GM21515 (cell line): ENCODE measurements at regions not wholly inside any gene's neighbourhood (a gene's known extent, or its start where the extent isn't known, plus 50 kb on each side); places are given as distances from the start of the nearest gene placed in this dataset.

Source experiments
- ATAC-seq: cut with Tn5 transposase; IDR thresholded peaks from one replicate; pipeline ENCODE4 v1.9.1; 2021; ENCODE audit not compliant: unreplicated experiment

GRCh38 chr7:94228223-94228622 lies 166.5 kb upstream of the COL1A2 start:
- ATAC-seq: no peak

DNA sequence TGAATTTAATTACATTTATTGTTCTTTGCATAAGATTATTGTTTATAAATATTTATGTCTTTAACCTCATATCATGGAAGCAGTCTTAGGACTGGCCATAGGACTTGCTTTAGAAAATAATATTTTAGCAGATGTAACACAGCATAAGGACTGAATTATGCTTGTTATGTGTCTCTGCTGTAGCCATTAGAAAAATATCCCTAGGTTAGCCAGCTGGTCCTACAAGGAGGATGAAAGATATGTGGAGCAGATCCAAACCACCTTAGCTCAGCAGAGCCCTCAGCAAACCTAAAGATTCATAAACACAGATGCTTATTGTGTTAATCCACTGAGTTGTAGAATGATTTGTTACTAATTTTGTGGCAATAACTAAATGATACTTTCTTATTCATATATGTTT lies 166.0 kb upstream of the COL1A2 start:
- ATAC-seq: no peak

GRCh38 chr7:94231305-94231704 lies 163.4 kb upstream of the COL1A2 start:
- no peak for ATAC-seq

- ATAC-seq: no peak
Measured at GRCh38 chr7:94236960-94237359, 157.7 kb upstream of the COL1A2 start.

GRCh38 chr7:94237417-94237816 lies 157.3 kb upstream of the COL1A2 start:
- no peak for ATAC-seq

DNA sequence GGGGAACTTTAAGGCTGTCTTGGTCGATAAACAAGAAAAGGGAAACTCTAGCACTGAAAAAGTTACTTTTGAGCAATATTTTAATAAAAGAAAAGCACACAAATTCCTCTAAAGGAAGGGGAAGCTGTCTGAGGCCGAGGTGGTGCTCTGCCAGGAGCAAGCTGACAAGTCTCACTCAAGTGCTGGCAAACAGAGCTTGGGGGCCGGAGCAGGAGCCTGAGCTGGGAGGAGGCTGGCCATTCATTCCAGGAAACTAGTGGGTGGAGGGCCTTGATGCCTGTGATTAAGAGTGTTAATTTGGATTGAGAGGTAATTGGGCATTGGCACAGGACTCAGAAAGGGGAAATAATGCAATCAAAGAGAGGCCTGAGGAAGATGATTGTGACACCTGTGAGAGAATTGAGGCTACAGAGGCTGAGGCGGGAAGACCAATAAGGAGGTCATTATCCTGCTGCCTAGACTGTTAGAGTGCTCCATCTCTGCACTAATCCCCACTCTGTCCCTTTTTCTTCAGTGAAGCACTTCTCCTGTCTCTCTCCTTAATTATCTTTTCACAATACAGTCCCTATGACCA lies 154.9 kb upstream of the COL1A2 start:
- no peak for ATAC-seq

DNA sequence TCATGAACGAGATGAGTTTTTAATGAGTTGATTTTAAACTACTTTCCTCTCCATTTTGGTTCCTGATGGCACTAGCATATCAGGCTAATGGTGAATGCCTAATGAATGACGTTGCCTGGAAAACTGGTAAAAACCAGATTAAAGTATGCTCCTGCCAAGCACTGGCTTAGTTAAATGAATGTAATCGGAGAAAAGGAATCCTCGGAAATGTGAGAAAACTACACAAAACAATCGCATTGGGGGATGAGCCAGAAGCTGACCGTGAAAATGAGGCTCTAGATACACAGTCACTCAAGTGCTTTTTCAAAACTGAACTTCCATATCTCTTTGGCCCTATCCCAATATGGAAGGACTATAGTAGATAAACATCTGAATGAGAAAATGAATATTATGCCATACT lies 153.8 kb upstream of the COL1A2 start:
- no peak for ATAC-seq

GRCh38 chr7:94241402-94241925 lies 153.2 kb upstream of the COL1A2 start:
- no peak for ATAC-seq

DNA sequence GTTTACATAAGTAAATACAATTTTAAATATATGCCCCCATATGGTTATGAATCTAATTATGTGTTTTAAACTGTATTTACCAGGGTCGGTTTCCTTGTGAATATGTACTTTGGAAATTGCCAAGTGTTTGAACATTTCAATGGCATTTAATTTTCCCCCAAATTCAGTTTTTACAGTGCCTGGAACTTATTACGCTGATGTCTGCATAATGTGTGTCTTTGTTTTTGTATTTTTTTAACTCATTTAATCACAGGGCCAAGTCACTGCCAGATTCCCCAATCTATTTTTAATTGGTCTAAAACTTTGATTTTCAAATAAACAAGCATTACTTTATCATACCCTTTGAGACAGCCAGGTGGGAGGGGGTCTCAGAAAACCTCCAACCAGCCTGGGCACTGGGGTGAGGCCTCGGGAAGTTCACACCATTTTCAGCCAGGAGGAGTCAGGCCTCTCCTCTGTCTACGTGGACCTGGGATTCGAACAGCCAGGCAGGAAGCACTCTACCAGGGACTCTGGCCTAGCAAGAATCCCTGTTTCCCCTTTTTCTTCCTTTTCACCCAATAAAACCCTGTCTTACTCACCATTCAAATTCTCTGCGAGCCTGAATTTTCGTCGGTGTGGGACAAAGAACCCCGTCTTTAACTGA lies 151.5 kb upstream of the COL1A2 start:
- ATAC-seq: no peak

DNA sequence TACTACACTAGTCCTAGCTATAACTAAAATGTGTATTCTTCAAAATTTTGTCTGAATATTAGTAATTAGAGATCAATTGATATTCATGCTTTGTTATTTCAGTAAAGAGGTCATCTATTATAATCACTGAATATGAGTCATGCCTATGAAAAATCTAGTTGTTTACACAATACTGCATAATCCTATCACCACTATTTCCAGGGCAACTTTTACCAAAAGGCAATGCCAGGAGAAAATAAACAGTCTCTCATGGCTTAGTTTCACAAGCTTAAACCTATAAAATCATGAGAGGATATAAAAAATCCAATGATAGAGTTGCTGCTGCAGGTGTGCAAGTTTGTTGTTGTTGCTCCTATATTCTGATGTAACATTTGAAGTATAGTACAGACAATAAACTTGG lies 149.9 kb upstream of the COL1A2 start:
- ATAC-seq: no peak

DNA sequence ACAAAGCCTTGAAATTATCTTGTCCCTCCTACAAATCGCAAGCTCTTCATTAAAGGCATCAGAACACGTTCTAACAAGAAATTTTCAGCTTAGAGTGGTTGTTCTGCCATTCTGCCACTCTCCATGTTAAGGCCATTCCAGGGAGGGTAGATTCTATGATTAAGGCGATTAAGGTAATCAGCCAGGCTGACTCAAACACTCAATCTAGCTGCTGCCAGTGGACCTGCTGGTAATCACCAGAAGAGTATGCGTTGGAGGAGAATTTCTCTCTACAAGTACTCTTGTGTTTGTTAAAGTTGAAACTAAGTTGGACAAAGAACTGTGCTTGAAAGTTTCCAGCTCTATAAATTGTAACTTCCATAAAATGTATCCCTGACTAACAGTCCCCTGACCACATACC lies 149.2 kb upstream of the COL1A2 start:
- ATAC-seq: no peak

DNA sequence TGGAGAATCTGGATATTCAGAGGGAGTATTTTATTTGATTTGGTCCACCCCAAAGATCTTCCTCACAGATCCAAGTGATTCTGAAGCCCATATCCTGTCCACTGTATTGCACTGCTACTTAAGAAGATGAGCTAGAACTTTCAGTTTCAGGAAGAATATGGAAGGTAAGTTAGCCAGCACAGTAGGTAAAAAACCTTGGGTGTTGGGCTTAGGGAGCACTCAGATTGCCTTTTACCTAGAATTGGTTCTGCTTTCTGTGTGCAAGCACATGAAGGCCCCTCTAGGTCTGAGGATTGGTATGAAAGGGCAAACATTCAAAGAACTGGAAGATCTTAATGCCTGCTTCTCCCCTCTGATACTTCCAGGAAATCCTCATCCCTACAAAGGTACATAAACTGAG lies 146.7 kb upstream of the COL1A2 start:
- ATAC-seq: no peak

- no peak for ATAC-seq
Measured at GRCh38 chr7:94249631-94250030, 145.1 kb upstream of the COL1A2 start.

DNA sequence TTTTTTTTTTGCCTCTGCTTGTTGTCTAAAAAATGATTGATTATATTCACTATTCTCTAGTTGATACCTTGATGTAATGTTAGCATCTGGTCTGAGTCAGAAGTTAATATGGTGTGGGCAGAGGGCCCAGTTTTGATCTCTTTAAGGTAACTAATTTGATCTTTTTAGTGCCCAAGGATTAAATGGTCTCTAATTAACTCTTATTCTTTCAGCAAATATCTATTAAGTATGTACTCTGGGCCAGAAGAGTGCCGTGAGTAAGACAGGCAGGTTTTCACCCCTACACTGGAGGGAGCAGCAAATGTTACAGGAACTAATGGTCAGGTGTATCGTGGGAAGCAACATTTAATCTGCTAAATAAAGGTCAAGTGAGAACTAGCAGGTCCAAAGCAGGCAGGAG lies 144.6 kb upstream of the COL1A2 start:
- ATAC-seq: no peak

- no peak for ATAC-seq
Measured at GRCh38 chr7:94250987-94251386, 143.7 kb upstream of the COL1A2 start.

- ATAC-seq: no peak
Measured at GRCh38 chr7:94252124-94252523, 142.6 kb upstream of the COL1A2 start.

DNA sequence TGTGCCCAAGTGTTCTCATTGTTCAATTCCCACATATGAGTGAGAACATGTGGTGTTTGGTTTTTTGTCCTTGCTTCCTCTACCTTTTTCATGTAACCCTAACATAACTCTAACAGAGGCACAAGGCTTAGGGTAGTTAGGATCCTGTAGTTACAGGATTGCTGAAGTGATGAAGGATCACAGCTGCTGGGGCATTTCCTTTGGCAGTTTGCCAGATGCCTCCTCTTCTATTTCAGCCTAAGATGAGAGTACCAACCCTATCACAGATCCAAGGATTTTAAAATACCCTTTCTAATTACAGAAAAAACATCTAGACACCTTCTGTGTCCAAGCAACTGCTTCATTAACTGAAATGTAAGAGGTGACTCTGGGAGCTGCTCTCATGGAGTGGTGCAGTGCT lies 141.7 kb upstream of the COL1A2 start:
- no peak for ATAC-seq

- no peak for ATAC-seq
Measured at GRCh38 chr7:94253686-94254085, 141.0 kb upstream of the COL1A2 start.

DNA sequence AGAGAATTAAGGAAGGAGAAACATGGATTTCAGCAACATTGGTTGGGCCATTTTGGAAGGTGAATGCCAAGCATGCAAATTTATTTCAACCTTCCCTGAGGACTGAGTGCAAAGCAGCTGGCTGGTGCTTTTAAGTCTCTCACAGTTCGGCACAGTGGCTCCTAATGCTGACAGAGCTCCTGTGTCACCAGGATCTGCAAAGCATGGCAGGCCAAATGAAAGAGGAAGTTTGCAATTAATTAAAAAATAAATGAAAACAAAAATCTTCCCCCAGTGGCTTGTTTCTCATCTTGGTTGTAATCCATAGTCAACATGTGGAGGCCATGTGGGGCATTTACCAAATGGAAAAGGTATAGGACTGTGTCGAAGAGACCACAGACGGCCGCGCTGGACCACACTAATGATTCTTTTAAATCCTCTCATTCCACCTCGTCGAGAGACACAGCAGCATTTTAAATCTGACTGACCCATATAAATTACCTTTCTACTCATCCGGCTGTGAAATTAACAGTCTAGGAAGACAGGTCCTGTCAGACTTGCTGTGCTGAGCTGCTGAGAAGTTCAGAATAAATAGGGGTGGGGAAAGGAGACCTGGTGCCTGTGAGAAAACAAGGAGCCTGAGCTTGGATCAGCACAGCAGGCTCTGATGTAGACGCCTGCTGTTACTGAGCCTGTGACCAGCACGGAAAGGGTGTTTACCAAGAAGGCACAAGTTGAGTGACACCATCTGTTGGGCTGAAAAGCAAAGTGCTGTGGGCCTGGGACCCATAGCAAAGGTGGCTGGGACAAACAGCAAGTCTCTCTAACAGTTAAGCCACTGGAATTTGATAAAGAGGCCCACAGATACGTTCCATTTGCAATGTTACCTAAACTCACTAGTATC lies 136.0 kb upstream of the COL1A2 start:
- ATAC-seq: no peak

DNA sequence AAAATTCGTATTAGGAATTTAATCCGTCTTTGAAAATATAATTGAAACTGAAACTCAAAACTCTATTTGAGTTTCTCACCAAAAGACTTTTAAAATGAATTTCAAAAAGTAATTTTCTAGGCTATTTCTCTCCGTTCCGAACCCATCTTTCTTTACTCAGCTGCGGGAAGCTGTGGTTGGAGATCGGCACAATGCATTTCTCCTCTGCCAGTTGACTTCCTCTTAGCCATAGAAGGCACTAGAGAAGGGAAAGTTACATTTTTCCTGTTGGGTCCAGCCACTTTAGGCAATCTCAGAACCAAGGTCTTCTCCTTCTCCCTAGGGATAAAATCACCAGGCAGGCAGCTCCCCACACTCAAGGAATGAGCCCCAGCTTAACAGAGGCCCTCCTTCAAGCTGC lies 133.6 kb upstream of the COL1A2 start:
- ATAC-seq: no peak

- ATAC-seq: no peak
Measured at GRCh38 chr7:94264756-94265155, 129.9 kb upstream of the COL1A2 start.

DNA sequence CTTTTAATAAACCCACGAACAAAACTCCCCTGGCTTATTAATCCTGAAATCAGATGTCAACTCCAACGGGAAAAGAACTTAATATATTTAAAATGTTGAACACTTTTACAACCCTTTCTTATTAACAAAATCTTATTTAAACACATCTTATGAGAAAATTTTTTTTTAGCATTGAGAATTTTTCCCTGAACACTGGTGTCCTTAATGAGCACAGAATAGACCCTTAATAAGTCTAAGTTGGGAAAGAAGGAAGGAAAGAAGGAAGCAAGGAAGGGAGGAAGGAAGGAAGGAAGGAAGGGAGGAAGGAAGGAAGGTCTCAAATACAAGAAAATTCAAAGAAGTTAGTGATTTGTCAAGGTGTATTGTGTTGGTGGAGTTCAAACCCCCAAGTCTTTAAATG lies 129.2 kb upstream of the COL1A2 start:
- no peak for ATAC-seq
